Smooth muscle cell (in vitro differentiated cells): ENCODE measurements at regions not wholly inside any gene's neighbourhood (a gene's known extent, or its start where the extent isn't known, plus 50 kb on each side); places are given as distances from the start of the nearest gene placed in this dataset.

Experiments used
- DNase-seq: peaks from one replicate; lab custom pipeline; 2025; ENCODE audit not compliant: unreplicated experiment; lab: John Stamatoyannopoulos, UW
- H2AFZ ChIP-seq: fragments of 200-600 bp; sonication (generic); 2 replicates; pipeline ENCODE4 v1.6.0; 2016; ENCODE audit warnings: antibody characterized with exemption, low read depth, mild to moderate bottlenecking
- H3F3A ChIP-seq: fragments of 200-600 bp; sonication (generic); 2 replicates; pipeline ENCODE4 v1.6.0; 2017; ENCODE audit warnings: antibody characterized with exemption, low read depth
- H3K27ac ChIP-seq: fragments of 200-600 bp; sonication (generic); 2 replicates; pipeline ENCODE4 v1.5.1; 2016; ENCODE audit warnings: low read depth, mild to moderate bottlenecking
- H3K27me3 ChIP-seq: fragments of 200-600 bp; sonication (generic); 2 replicates; pipeline ENCODE4 v1.6.1; 2016; ENCODE audit warnings: low read depth, mild to moderate bottlenecking
- H3K36me3 ChIP-seq: fragments of 200-600 bp; sonication (generic); 2 replicates; pipeline ENCODE4 v1.5.1; 2016; ENCODE audit warnings: low read depth
- H3K4me1 ChIP-seq: fragments of 200-600 bp; sonication (generic); 2 replicates; pipeline ENCODE4 v1.5.1; 2016; ENCODE audit warnings: low read depth
- H3K4me2 ChIP-seq: fragments of 200-600 bp; sonication (generic); 2 replicates; pipeline ENCODE4 v1.6.0; 2016; ENCODE audit warnings: mild to moderate bottlenecking
- H3K4me3 ChIP-seq: fragments of 200-600 bp; sonication (generic); 2 replicates; pipeline ENCODE4 v1.5.1; 2016; ENCODE audit warnings: mild to moderate bottlenecking
- H3K79me2 ChIP-seq: fragments of 200-600 bp; sonication (generic); 2 replicates; pipeline ENCODE4 v1.6.0; 2016; ENCODE audit warnings: low read depth, mild to moderate bottlenecking
- H3K9ac ChIP-seq: fragments of 200-600 bp; sonication (generic); 2 replicates; pipeline ENCODE4 v1.6.0; 2016; ENCODE audit warnings: low read depth
- H3K9me3 ChIP-seq: fragments of 200-600 bp; sonication (generic); replicated peaks from 2 replicates; pipeline ENCODE4 v1.5.1; 2016; ENCODE audit warnings: low read depth
- H4K20me1 ChIP-seq: fragments of 200-600 bp; sonication (generic); 2 replicates; pipeline ENCODE4 v1.6.0; 2016; ENCODE audit warnings: low read depth
- CTCF ChIP-seq: fragments of 200-600 bp; sonication (generic); IDR thresholded peaks from 2 replicates; pipeline ENCODE4 v1.5.1; 2017; ENCODE audit warnings: borderline replicate concordance, mild to moderate bottlenecking, antibody characterized with exemption; ENCODE audit not compliant: insufficient read depth, poor library complexity, severe bottlenecking
- WGBS: methylation state at CpG from one replicate; pipeline ENCODE4 v1.1.7; 2016; ENCODE audit warnings: low lambda C conversion rate; 5-methylcytosine and 5-hydroxymethylcytosine counted together

- no peak overlapping the region for H3K27ac ChIP-seq
- no peaks in the 10 kb centered on the region for H3K36me3 ChIP-seq
- TF ChIP-seq CTCF = no peak
- no peak overlapping the region for H3K9ac ChIP-seq
- H3K9me3 ChIP-seq = no peaks in the 10 kb centered on the region
- 83% methylated on average over 4 of the region's 4 CpGs for WGBS
- no peaks in the 10 kb centered on the region for H3F3A ChIP-seq
- H3K4me3 ChIP-seq = no peak overlapping the region
- DNase-seq = no peak
- no peak overlapping the region for H3K4me2 ChIP-seq
- no peaks in the 10 kb centered on the region for H4K20me1 ChIP-seq
- peaks cover 18% of the 10 kb centered on the region for H3K4me1 ChIP-seq
- H2AFZ ChIP-seq = no peak overlapping the region
- H3K27me3 ChIP-seq = peaks cover 11% of the 10 kb centered on the region
- H3K79me2 ChIP-seq = no peaks in the 10 kb centered on the region
These were observed 241.3 kb downstream of the C4orf33 start for GRCh38 chr4:129337228-129337620.

GRCh38 chr4:129342819-129343408 is 247.0 kb downstream of the C4orf33 start:
- no peak for DNase-seq
- H3F3A ChIP-seq = no peaks in the 10 kb centered on the region
- no peak overlapping the region for H2AFZ ChIP-seq
- no peak for TF ChIP-seq CTCF
- WGBS = 56% methylated on average over 5 of the region's 5 CpGs
- H3K9ac ChIP-seq = no peak overlapping the region
- no peaks in the 10 kb centered on the region for H3K79me2 ChIP-seq
- H3K4me1 ChIP-seq = no peaks in the 10 kb centered on the region
- no peak overlapping the region for H3K27ac ChIP-seq
- H3K9me3 ChIP-seq = no peaks in the 10 kb centered on the region
- no peaks in the 10 kb centered on the region for H3K36me3 ChIP-seq
- no peak overlapping the region for H3K4me3 ChIP-seq
- peak overlapping the region; percentile 66 for H3K4me2 ChIP-seq
- no peaks in the 10 kb centered on the region for H4K20me1 ChIP-seq
- peaks cover 6% of the 10 kb centered on the region for H3K27me3 ChIP-seq

GRCh38 chr4:129344058-129344457 is 248.1 kb downstream of the C4orf33 start:
- H4K20me1 ChIP-seq = no peaks in the 10 kb centered on the region
- H3K27me3 ChIP-seq = peaks cover 6% of the 10 kb centered on the region
- no peaks in the 10 kb centered on the region for H3F3A ChIP-seq
- H3K4me3 ChIP-seq = no peak overlapping the region
- no peak overlapping the region for H3K27ac ChIP-seq
- TF ChIP-seq CTCF = peak; percentile 69
- H2AFZ ChIP-seq = no peak overlapping the region
- no peaks in the 10 kb centered on the region for H3K36me3 ChIP-seq
- no peaks in the 10 kb centered on the region for H3K79me2 ChIP-seq
- whole genome bisulfite sequencing = 43% methylated on average over 11 of the region's 11 CpGs
- H3K4me1 ChIP-seq = no peaks in the 10 kb centered on the region
- H3K9ac ChIP-seq = no peak overlapping the region
- H3K4me2 ChIP-seq = no peak overlapping the region
- DNase-seq = no peak
- H3K9me3 ChIP-seq = no peaks in the 10 kb centered on the region

- Histone ChIP-seq H3K4me3 (no peak overlapping the region), H2AFZ (no peak overlapping the region), H3K79me2 (no peaks in the 10 kb centered on the region), H3K4me2 (no peak overlapping the region), H3K9me3 (no peaks in the 10 kb centered on the region), H3F3A (no peaks in the 10 kb centered on the region), H3K27me3 (peaks cover 6% of the 10 kb centered on the region), H3K27ac (no peak overlapping the region), H4K20me1 (no peaks in the 10 kb centered on the region), H3K4me1 (no peaks in the 10 kb centered on the region), H3K9ac (no peak overlapping the region), H3K36me3 (no peaks in the 10 kb centered on the region)
- WGBS = 97% methylated on average over 4 of the region's 4 CpGs
- TF ChIP-seq CTCF = no peak
- no peak for DNase-seq
These were observed 249.7 kb downstream of the C4orf33 start for GRCh38 chr4:129345609-129346008.
